Panc1 (cell line): ENCODE measurements at regions not wholly inside any gene's neighbourhood (a gene's known extent, or its start where the extent isn't known, plus 50 kb on each side); places are given as distances from the start of the nearest gene placed in this dataset.

Experiments
- POLR2AphosphoS5 ChIP-seq: IDR thresholded peaks from 2 replicates; pipeline ENCODE4 v1.6.1; 2012; ENCODE audit warnings: mild to moderate bottlenecking, low read depth, low read length, moderate library complexity
- REST ChIP-seq, 2 experiments: IDR thresholded peaks; 2 replicates each; pipeline ENCODE4 v1.6.1; 2011 to 2012; ENCODE audit warnings: low read depth in 2 of 2, control low read depth in 1 of 2, low read length in 1 of 2, mild to moderate bottlenecking in 1 of 2, moderate library complexity in 1 of 2; ENCODE audit not compliant: insufficient read depth in 1 of 2

GRCh38 chr4:11598591-11598990 is 169.9 kb upstream of the HS3ST1 start:
- TF ChIP-seq REST (IDR thresholded peaks at IDR 0.05; ENCODE audit: insufficient read depth in 1 of 2, low read depth in 2 of 2, low read length in 1 of 2): no peak
- no peak for TF ChIP-seq POLR2AphosphoS5
